SK-N-SH (cell line): ENCODE measurements at regions not wholly inside any gene's neighbourhood (a gene's known extent, or its start where the extent isn't known, plus 50 kb on each side); places are given as distances from the start of the nearest gene placed in this dataset.

Experiments used
- CTCF ChIP-seq: fragments of 200-600 bp; sonication (generic); IDR thresholded peaks from 2 replicates; pipeline ENCODE4 v1.6.1; 2017; ENCODE audit warnings: antibody characterized with exemption, mild to moderate bottlenecking, moderate library complexity
- GABPA ChIP-seq: IDR thresholded peaks from 2 replicates; pipeline ENCODE4 v1.4.0; 2012; ENCODE audit warnings: low read depth, mild to moderate bottlenecking
- GATA2 ChIP-seq: sonication (generic); formaldehyde crosslinking; IDR thresholded peaks from 2 replicates; pipeline ENCODE4 v1.5.0; 2020; ENCODE audit warnings: mild to moderate bottlenecking, missing genetic modification reagents
- JUND ChIP-seq: IDR thresholded peaks from 2 replicates; pipeline ENCODE4 v1.4.0; 2012
- NFIC ChIP-seq: IDR thresholded peaks from 2 replicates; pipeline ENCODE4 v1.4.0; 2012; ENCODE audit warnings: borderline replicate concordance
- PBX3 ChIP-seq: IDR thresholded peaks from 2 replicates; pipeline ENCODE4; 2012
- RCOR1 ChIP-seq: fragments of 150-350 bp; IDR thresholded peaks from 2 replicates; pipeline ENCODE4 v1.6.1; 2017; ENCODE audit warnings: antibody characterized with exemption, low read length
- REST ChIP-seq: IDR thresholded peaks from 2 replicates; pipeline ENCODE4 v1.6.1; 2012; ENCODE audit warnings: mild to moderate bottlenecking, low read depth, low read length, moderate library complexity
- RXRA ChIP-seq: IDR thresholded peaks from 2 replicates; pipeline ENCODE4 v1.4.0; 2012; ENCODE audit warnings: low read depth, mild to moderate bottlenecking, borderline replicate concordance
- TAF1 ChIP-seq: IDR thresholded peaks from 2 replicates; pipeline ENCODE4 v1.6.1; 2012; ENCODE audit warnings: low read depth, mild to moderate bottlenecking, low read length, moderate library complexity, borderline replicate concordance
- TCF12 ChIP-seq: IDR thresholded peaks from 2 replicates; pipeline ENCODE4 v1.4.0; 2012
- USF1 ChIP-seq: IDR thresholded peaks from 2 replicates; pipeline ENCODE4 v1.4.0; 2012; ENCODE audit warnings: low read depth, borderline replicate concordance
- USF2 ChIP-seq: fragments of 150-350 bp; IDR thresholded peaks from 2 replicates; pipeline ENCODE4 v1.6.1; 2017; ENCODE audit warnings: antibody characterized with exemption, low read length, low read depth, borderline replicate concordance

GRCh38 chr11:119807402-119807801, 78.4 kb upstream of the NECTIN1 start:
- no peak for TF ChIP-seq CTCF
- TF ChIP-seq REST = no peak
- no peak for TF ChIP-seq PBX3
- no peak for TF ChIP-seq USF1
- no peak for TF ChIP-seq USF2
- TF ChIP-seq JUND = no peak
- TF ChIP-seq GATA2 (CRISPR knock-in tag) = no peak
- no peak for TF ChIP-seq NFIC
- TF ChIP-seq GABPA = no peak
- no peak for TF ChIP-seq RXRA
- TF ChIP-seq RCOR1 = no peak
- TF ChIP-seq TAF1 = no peak
- TF ChIP-seq TCF12 = no peak
